Lower leg skin (tissue), 4 donors: ENCODE measurements at regions not wholly inside any gene's neighbourhood (a gene's known extent, or its start where the extent isn't known, plus 50 kb on each side); places are given as distances from the start of the nearest gene placed in this dataset.

ENCODE experiments used
- DNase-seq, 2 donors: peaks; one replicate each; pipeline ENCODE4 v3.0.0-alpha.2; 2019; ENCODE audit warnings: low spot score in 2 of 2
- H3K4me3 ChIP-seq: fragments of 200-600 bp; sonication (generic); 2 replicates; pipeline ENCODE4 v1.5.1; 2017; ENCODE audit warnings: mild to moderate bottlenecking, low read depth; ENCODE audit not compliant: poor library complexity, severe bottlenecking
- POLR2A ChIP-seq, 2 donors: fragments of 450-650 bp; IDR thresholded peaks; one replicate each; pipeline ENCODE4 v1.6.1; 2016 to 2017; ENCODE audit warnings: antibody characterized with exemption in 2 of 2, mild to moderate bottlenecking in 1 of 2, moderate library complexity in 1 of 2
- WGBS, 2 donors: methylation state at CpG; one replicate each; pipeline ENCODE4 v1.1.5; 2018; 5-methylcytosine and 5-hydroxymethylcytosine counted together
- intact Hi-C: fragments of 100-400 bp; cut with DNase I; formaldehyde crosslinking; loops from one replicate; pipeline ENCODE4 v1.15.0; 2023; ENCODE audit warnings: low total_unique reads
- TF ChIP-seq, protein P1 (sequence below), 3 donors: fragments of 450-650 bp; IDR thresholded peaks; one replicate each; pipeline ENCODE4 v1.5.1; 2016; ENCODE audit warnings: antibody characterized with exemption in 3 of 3, mild to moderate bottlenecking in 3 of 3, moderate library complexity in 2 of 3

DNA sequence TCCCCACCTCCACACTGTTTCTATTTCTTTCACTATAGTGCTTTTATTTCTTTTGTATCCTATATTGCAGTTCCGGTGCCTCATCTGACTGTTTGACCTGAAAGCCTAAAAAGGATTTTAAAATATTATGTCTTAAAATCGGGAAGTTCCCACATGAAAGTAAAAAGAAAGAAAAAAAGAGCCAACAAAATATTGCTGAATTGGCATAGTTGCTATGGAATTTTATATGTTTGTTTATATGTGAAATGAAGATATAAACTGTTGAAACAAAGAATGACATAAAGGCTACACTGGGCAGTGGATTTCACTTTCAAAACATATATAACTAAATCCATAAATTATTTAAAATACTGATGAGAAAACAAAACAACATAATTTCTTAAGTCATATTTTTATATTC lies 1383.7 kb downstream of the C4orf33 start:
- no peak for DNase-seq
- intact Hi-C loops = no loop called here
- no peak overlapping the region for H3K4me3 ChIP-seq
- no peak for TF ChIP-seq POLR2A (IDR thresholded peaks at IDR 0.05)
- TF ChIP-seq, protein P1, sequence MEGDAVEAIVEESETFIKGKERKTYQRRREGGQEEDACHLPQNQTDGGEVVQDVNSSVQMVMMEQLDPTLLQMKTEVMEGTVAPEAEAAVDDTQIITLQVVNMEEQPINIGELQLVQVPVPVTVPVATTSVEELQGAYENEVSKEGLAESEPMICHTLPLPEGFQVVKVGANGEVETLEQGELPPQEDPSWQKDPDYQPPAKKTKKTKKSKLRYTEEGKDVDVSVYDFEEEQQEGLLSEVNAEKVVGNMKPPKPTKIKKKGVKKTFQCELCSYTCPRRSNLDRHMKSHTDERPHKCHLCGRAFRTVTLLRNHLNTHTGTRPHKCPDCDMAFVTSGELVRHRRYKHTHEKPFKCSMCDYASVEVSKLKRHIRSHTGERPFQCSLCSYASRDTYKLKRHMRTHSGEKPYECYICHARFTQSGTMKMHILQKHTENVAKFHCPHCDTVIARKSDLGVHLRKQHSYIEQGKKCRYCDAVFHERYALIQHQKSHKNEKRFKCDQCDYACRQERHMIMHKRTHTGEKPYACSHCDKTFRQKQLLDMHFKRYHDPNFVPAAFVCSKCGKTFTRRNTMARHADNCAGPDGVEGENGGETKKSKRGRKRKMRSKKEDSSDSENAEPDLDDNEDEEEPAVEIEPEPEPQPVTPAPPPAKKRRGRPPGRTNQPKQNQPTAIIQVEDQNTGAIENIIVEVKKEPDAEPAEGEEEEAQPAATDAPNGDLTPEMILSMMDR (IDR thresholded peaks at IDR 0.05) = no peak
- WGBS, 2 donors = 55 to 84% methylated on average over 2 of the region's 2 CpGs

DNA sequence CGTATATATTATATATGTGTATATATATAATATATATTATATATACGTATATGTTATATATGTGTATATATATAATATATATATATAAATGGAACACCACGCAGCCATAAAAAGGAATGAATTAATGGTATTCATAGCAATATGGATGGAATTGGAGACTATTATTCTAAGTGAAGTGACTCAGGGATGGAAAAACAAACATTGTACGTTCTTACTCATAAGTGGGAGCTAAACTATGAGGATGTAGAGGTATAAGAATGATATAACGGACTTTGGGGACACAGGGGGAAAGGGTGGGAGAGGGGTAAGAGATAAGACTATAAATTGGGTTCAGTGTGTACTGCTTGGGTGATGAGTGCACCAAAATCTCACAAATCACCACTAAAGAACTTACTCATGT lies 1388.9 kb downstream of the C4orf33 start:
- no peak for TF ChIP-seq POLR2A (IDR thresholded peaks at IDR 0.05)
- TF ChIP-seq, protein P1 (IDR thresholded peaks at IDR 0.05) = no peak
- DNase-seq = no peak
- WGBS, 2 donors = 81 to 90% methylated on average over 5 of the region's 5 CpGs
- no peak overlapping the region for H3K4me3 ChIP-seq
- intact Hi-C loops = no loop called here

DNA sequence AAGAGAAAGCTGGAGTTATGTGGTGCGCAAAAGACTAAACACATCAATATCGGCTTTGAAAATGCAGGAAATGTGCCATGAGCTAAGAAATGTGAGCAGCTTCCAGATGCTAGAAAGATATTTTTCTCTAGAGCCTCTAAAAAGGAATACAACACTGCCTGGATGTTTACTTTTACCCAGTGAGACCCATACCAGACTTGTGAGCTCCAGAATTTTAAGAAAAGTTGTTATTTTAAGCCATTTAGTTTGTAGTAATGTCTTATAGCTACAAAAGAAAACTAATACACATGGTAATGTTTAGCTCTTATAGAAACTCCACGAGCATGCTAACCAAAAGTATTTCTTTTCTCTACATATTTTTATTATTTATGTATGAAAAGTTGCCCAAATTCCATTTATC lies 1389.4 kb downstream of the C4orf33 start:
- WGBS, 2 donors = 52 to 60% methylated on average over 3 of the region's 3 CpGs
- DNase-seq = no peak
- H3K4me3 ChIP-seq = no peak overlapping the region
- intact Hi-C loops = no loop called here
- TF ChIP-seq, protein P1 (IDR thresholded peaks at IDR 0.05) = no peak
- TF ChIP-seq POLR2A (IDR thresholded peaks at IDR 0.05) = no peak

DNA sequence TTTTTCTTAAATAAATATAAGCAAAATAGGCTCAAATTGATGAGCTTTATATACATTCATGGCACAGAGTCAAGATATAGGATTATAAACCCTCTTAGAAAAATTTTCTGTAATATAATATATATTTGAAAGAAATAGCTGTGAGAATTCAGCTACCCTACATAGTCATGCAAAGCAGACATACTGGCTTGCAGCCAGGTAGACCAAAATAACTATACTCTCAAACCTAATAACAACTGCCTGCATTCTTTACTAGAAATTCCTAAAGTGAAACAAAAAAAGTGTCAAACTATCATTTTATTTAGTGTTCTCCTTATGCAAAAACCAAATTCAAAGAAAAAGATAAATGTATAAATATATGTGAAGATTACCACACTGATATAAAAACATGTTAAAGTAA lies 1390.2 kb downstream of the C4orf33 start:
- no peak for DNase-seq
- intact Hi-C loops = no loop called here
- H3K4me3 ChIP-seq = no peak overlapping the region
- no peak for TF ChIP-seq POLR2A (IDR thresholded peaks at IDR 0.05)
- TF ChIP-seq, protein P1 (IDR thresholded peaks at IDR 0.05) = no peak

DNA sequence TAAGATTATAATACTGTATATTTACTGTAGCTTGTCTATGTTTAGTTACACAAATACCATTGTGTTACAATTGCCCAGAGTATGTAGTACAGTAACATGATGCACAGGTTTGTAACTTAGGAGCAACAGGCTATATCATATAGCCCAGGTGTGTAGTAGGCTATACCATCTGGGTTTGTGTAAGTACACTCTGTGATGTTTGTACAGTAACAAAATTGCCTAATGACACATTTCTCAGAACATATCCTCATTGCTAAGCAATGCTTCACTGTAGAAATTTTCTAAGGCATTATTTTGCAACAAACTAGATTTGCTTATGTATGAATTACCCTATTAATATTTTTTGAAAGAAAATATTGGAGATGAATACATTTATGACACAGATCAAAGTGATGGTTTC lies 1390.9 kb downstream of the C4orf33 start:
- H3K4me3 ChIP-seq = no peak overlapping the region
- intact Hi-C loops = no loop called here
- TF ChIP-seq POLR2A (IDR thresholded peaks at IDR 0.05) = no peak
- TF ChIP-seq, protein P1 (IDR thresholded peaks at IDR 0.05) = no peak
- DNase-seq = no peak

DNA sequence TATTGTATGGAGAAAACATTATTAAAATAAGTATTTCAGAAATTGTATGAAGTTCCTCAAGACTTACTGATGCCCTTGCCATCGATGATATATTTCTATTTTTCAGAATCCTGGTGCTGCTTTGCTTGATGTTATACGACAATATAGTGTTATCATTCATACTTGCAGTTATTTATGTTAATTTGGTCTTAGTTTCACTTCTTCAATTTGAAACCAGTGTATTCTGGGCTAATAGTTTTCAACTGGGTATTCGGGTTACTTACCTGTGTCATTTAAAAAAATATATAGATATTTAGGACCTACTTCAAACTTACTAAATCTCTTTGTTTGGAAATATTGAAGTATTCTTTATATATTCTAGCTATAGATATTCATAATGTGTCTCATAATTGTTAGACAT lies 1414.7 kb downstream of the C4orf33 start:
- DNase-seq = no peak
- TF ChIP-seq, protein P1 (IDR thresholded peaks at IDR 0.05) = no peak
- no peak for TF ChIP-seq POLR2A (IDR thresholded peaks at IDR 0.05)
- WGBS, 2 donors = 89 to 90% methylated on average over 3 of the region's 3 CpGs
- no peak overlapping the region for H3K4me3 ChIP-seq
- intact Hi-C loops = no loop called here
